Esophagus mucosa (tissue), 1 donor: ENCODE measurements at regions not wholly inside any gene's neighbourhood (a gene's known extent, or its start where the extent isn't known, plus 50 kb on each side); places are given as distances from the start of the nearest gene placed in this dataset.

Source experiments
- ATAC-seq: fragments of 200-7000 bp; cut with Tn5 transposase; one replicate; pipeline ENCODE4 v1.9.1; 2020
- donor health status: DM: yes; HTN: yes; CAD: no.

DNA sequence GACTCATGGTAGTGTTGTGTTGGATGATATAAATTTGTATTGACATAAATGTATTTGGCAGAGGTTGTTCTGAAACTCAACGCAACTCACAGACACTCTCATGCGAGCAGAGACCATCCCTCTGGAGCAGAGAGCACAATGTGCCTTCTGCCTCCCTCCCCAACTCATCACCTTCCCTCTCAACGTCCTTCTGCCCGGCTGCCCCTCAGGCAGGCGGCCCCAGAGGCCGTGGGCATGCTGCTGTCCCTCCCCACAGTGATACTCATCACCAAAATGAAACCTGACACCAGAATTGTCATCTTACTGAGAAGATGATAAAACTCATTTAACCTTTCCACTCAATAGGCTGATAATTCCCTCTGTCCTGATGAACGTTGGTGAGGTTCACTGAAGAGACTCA is 260.6 kb downstream of the ETS1 start:
- no peak for ATAC-seq

DNA sequence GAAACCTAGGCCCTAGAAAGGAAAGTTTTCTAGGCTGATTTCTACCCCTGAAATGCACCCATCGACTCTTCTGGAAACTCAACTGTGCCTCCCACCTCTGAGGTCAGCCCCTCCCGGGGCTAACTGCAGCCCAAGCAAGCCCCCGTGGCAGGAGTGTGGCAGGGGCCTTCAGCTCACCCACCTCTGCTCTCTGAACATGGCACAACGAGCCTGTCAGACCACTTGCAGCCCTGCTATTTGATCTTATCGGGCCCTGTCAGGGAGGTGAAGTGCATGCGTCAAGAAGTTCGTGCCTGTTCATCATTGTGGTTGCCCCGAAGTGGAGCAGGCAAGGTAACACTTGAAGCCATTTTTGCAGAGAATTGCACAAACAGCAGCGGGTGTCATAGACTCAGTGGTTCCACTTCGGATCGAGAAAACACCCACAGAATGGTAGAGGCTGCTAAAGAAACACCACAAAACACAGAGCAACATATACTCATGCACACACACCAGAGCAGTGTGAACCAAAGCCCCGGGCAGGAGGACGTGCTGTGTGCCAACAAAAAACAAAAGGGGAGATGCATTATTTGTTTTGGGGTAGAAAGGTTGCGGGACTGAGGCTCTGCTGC is 262.7 kb downstream of the ETS1 start:
- ATAC-seq = no peak

DNA sequence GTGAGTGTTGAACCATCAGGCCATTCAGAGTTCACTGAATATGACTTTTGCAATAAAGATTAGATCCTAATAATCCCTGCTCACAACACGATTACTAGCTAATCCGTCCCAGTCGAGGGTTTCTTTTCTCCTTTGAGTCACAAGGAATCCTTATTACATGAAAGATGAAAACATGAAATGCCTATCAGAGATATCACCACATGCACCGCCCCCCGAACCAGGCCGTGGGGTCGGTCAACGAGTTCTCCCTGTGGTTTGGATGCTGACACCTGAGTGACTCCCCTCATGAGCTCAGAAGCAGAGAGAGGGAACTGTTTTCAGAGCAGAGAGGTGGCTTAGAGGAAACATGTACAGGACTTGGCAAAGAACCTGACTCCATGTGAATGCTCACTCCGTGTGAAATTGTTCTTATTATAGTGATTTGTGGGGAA is 263.3 kb downstream of the ETS1 start:
- ATAC-seq = no peak

DNA sequence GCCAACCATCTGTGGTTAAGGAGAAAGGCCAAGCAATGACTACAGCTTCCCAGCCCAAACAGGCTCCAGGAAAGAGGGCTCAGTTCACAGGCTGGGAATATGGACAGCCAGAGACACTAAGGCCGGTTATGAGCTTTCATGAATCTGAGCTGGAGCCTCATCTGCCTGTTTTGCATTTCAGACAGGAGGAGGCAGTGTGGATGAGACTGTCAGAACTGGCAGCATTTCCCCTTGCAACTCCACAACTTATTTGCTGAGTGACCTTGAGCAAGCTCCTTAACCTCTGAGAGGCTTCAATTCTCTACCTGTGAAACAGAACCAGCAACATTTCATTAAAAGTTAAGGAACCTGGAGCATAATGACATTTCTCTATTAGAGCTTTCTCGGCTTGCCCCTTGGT is 264.0 kb downstream of the ETS1 start:
- no peak for ATAC-seq

DNA sequence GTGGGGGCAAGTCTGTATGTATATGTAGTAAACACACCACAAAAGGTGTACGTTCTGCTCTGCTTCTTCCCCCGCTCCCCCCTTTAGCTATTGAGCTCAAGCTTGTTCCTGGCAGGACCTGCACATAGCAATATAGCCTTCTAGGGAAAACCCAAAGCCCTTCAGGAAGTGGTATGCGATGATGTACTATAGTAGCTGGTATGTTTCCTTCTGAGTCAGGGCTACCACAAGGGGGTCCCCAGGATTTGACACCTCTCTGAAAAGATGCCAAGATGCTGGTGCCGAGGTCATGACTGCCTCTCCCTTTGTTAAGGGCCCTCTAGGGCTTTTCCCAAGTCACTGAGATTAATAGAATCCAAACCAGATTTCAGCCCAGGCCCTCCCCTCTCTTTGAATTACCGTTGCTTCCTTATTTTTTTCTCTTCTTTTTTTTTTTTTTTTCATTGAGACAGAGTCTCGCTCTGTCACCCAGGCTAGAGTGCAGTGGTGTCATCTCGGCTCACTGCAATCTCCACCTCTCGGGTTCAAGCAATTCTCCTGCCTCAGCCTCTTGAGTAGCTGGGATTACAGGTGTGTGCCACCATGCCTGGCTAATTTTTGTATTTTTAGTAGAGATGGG is 268.4 kb downstream of the ETS1 start:
- no peak for ATAC-seq

DNA sequence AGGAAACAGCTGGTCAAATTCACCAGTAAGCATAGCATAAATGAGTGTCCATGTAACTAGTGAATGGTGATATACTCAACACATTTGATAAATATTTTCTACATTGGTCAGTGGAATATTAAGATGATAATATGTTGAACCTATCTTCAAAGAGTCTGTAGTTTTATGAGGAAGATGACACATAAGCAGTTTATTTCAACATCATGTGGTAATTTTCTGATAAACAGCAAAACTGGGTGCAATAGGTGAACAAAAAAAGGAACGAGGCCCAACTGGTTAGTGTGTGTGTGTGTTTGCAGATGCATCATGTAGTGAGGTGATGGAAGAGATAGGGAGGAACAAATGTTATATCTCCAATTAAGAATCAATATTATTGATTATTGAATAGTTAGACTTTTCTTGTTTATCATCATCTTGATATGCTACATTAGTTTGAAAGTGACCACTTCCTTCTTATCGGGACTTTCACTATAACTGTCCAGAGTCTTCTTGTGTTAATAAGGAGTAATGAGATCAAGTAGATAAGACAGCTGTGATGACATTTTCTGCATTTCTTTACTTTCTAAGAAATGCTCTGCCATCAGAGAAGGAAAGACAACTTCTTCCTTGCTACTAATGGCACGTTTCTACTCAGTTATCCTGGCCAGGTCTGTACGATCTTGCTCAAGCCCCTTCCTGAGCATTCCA is 270.7 kb downstream of the ETS1 start:
- no peak for ATAC-seq

DNA sequence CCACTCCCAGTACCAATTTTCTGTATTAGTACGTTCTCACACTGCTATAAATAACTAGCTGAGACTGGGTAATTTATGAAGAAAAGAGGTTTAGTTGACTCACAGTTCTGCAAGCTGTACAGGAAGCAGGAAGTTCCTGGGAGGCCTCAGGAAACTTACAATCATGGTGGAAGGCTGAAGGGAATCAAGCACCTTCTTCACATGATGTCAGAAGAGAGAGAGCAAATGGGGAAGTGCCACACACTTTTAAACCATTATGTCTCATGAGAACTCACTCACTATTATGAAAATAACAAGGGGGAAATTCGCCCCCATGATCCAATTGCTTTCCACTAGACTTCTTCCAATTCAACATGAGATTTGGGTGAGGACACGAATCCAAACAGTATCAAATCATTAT is 271.4 kb downstream of the ETS1 start:
- no peak for ATAC-seq

DNA sequence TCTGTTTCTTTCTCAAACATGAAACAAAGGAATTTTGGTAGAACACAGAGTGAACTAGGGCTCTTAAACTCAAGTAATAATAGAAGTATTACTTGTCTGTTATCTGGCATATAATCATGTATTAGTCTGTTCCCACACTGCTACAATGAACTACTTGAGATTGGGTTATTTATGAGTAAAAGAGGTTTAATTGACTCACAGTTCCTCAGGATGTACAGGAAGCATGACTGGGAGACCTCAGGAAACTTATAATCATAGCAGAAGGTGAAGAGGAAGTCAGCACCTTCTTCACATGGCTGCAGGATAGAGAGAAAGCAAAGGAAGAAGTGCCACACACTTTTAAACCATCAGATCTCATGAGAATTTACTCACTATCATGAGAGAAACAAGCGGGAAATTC is 273.4 kb downstream of the ETS1 start:
- no peak for ATAC-seq

DNA sequence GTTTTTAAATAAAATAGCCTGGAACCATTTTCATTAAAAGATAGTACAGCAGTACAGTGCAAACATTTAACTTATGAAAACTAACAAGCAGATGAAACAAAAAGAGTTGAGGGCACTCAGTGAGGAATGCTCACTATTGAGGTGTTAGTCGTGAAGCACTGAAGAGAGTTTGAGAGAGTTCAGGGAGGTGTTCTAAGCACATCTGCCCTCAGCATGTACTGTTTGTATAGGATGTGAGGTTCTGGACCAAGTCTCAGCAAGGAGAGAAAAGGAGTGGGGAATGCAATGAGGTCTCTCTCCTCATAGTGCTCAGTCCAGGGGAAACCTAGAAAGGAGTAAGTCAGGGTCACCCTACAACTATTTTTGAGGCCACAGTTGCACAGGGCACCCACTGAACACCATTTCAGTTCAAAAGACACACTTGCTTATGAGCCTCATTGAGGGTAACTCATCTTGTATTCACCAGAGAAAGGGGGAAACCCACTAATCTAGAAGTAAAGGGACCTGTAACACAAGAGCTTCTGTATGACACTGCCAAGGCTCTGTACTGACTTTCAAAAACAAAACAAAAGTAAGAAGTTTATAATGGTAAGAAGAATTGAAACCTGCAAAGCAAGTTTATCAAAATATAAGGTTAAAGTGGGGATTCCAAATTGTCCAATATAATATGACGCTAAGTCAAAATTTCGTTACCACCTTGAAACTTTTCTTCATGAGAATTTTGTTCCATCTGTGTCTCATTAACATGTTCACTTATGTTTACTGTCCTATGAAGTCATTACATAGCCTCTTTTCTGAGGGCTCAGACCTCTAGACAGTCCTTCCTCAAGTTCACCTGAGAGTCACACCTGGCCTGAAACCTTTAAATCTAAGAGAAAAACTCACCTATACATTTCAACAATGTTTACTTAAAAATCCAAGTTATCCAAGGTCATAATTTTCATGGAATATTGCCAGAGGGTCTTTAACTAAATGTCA is 275.3 kb downstream of the ETS1 start:
- ATAC-seq = no peak

DNA sequence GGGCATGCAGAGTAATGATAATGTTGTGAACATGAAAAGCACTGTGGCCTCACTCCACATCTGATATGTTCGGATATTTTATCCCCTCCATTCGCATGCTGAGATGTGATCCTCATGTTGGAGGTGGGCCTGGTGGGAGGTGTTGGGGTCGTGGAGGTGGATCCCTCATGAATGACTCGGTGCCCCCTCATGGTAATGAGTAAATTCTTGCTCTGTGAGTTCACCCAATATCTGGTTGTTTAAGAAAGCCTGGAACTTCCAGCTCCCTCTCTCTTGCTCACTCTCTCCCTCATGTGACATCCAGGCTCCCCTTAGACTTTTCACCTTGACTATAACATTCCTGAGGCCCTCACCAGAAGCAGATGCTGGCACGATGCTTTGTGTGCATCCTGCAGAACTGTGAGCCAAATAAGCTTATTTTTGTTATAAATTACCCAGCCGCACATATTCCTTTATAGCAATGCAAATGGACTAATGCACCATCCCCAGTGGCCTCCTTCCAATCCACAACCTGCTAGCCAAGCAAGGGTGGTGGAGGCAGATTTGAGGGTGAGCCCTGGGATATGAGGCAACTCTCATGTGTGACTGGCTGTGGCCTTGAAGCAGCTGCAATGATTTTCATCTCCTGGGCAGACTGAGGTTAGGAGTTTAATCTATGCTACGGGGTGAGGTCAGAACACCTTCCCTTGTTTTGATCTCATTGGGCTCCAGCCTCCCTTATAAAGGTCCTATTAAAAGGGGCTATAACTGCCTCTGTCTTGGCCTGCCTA is 276.5 kb downstream of the ETS1 start:
- ATAC-seq = no peak

DNA sequence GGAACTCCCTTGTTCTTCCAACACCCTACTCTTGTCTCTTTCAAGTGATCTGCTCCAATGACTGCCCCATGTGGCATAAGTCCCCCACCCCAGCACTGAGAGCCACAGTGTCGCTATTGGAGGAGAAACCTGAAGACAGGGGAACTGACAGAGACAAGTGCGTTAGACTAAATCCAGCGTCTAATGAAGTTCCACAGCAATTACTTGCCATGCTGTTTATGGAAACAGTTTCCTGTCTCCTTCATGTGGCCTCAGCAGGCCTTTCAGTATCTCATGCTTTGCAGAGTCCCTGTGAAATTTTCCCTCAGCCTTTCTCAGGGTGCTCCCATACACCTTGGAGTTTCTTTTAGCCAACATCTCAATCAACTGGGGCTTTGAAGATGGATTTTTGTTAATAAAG is 277.4 kb downstream of the ETS1 start:
- no peak for ATAC-seq

DNA sequence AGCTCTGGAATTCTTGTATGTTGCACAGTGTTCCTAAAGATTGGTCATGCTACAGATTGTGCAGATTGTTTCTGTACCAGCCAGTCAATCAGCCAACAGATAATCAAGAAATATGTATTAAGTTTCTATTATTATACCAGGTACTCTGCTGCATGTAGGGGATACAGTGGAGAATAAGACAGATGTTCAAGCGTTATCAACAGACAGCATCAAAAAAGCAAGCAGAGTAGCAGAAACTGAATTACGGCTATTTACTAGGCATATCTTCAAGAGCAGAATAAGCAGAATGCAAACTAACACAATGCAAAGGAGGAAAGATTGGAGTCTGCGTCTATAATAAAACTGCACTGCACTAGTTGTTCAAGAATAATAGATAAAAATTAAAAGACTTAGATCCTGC is 278.6 kb downstream of the ETS1 start:
- ATAC-seq = no peak

DNA sequence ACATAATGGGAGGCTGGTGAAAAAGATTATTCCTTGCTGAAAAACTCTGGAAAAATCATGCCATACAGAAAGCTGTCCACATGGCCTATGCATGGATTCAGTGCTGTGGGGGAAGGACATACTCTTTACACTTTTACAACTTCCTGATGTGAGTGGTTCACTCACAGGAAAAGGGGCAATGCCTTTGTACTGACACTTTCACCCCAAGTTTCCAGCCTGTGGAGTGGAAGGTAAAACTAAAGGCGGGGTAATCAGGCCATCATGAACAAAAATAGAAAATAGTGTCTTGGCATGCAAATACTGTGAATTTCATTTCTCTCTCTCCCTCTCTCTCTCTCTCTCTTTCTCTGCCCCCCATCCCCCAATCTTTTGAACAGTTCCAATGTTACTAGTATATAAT is 281.8 kb downstream of the ETS1 start:
- ATAC-seq = no peak

DNA sequence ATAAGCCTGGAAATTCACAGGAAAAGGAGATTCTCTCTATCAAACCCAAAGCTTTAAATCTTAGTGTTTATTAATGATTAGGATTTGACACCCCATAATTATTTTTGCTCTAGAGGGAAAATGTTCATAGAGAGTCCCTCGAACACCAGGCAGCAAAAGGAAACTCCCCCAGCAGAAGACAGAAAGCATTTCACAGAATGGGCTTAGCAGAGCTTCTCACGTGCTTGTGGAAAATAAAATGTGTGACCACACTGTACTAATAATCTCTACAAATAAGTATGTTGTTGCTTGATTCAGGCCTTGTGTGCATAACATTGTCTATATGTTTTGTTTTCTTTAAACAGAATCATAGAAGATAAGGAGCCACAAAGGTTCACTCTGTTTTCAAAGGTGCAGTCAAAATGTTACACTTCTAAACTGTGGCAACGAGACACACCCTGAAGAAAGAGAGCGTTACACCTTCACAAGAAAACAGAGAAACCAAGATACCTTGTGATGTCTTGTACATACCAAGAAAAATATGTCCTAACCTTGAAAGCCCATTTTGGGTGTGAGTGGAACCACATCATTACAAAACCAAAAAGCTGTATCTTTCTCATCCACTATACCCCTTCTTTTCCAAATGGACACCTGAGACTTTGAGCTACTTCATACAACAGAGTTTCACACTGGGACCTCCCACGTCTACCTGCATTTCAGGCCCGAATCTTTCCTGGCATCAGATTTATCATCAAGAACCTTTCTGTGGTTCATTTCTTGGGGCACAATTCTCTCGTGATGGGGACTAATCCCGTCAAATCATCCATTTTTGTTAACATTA is 282.5 kb downstream of the ETS1 start:
- ATAC-seq = no peak

DNA sequence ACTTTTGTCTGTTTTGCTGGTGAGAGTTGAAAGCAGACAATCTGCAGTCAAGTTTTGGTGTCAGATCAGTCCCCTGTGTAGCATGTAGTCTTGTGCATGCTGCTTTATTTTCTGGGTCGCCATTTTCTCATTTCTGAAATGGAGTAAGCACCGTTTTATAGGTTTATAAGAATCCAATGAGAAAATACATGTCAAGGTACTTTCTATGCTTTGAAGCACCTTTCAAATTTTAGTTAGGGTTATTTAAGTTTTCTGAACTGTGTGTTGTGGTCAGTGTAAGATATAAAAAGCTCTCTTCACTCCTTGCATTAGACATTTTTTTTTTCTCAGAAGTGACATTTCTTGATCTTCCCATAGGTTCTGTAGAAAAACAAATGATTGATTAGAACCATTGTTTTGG is 283.2 kb downstream of the ETS1 start:
- ATAC-seq = no peak

DNA sequence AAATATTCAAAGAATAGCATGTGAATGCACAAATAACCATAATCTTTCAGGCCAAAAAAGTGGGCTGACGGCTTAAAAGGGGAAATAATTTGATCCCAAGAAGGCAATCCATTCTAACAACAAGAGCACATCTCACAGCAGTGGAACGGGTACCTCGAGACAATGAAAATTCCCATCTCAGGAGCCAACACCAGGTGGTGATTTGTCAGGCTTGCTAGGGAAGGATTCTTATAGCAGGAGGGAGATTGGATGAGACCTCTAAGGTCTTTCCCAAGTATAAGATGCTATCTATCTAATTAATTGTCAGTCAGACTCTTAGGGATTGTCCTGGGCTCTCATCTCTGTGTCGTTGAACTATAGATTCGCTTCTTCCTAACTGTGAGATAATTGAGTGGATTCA is 284.0 kb downstream of the ETS1 start:
- no peak for ATAC-seq

DNA sequence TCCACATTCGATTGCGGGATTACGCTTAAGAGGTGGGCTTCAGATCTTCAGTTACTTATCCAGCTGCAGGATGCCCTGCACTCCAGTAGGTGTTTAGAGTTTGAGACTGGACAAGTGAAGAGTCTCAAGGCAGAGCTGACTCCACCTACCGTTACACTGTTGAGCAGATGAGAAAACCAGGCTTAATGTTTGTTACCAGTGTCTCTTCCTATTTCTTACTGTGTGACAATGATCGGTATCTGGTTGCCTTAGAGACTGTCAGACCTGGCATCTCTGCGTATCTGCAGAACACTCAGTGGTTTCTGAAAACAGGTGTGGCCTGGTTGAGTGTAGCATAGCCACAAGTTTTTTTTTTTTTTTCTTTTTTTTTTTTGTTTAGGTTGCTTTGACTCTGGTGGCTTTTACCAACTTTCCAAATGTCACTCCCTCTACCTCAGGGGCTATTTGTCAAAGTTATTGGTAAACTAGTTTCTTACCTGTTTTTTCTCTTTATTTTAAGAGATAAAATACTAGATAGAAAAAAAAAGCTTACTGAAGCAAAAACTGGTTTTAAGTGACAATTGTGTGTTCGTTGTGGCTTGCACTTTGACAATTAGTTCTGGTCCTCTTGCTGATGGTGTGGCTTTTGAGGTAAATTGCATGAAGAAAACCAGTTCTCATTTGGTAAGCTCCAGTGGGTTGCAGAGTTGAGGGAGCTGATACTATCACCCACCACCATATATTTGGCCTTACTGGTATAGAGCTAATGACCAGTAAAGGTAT is 284.8 kb downstream of the ETS1 start:
- peak; percentile 71 for ATAC-seq

DNA sequence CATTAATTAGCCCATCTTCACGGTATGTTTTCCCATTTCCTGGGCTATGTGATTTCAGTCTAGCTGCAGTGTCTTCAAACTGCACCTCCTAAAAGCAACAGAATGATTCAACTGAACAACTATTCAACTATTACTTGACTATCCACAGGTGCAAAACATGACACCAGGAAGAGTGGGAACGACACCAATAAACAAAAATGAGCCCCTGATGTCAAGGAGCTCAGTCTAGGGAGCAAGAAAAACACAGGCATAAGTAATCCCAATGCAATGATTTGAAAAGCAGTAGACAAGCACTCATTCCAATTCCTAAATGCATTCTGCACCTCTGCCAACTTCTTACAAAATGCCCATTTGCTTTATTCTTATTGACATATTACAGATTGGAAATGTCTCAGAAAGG is 285.6 kb downstream of the ETS1 start:
- no peak for ATAC-seq

DNA sequence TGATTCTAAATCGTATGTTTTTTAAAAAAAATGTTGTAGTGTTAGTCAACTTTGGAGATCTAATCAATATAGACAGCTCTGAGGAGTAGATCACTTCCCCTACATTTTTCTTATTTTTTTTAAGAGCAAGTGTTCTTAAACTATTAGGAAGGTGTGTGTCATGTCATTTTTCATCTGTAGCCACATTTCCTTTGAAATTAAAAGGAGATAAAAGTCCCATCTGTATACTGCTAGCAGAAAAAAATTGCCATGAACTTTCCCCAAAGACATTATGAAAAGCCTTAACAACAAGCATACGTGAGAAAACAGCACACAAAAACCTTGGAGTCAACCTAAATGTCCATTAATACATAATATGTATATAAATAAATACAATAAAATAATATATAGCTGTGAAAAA is 286.6 kb downstream of the ETS1 start:
- ATAC-seq = no peak

DNA sequence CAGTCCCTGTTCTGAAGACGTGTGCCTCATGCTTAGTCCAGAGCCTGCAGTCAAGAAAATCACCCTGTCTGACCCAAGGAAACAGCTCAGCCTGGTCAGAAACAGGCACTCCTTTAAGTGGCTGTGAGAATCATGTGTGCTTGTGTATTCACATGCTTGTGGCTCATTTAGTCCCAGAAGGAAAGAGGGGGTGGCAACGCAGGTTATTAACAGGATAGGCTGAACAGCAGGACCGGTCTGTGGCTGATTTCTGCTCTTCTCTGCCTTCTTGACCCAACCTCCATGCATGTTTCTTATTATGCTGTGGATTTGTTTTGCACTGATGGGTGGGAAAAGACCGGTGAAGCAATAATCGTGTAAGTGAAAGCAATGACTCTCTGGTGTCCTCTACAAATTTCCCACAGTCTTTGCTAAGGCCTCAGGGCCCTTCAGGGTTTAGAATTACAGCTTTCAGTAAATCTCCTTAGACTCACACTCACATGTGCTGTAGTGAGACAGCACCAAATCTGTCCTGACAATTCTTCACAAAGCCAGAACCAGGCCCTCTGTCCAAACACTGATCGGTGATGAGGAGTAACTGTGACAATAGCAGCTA is 288.1 kb downstream of the ETS1 start:
- ATAC-seq = no peak
